EL (cell line): ENCODE measurements at regions not wholly inside any gene's neighbourhood (a gene's known extent, or its start where the extent isn't known, plus 50 kb on each side); places are given as distances from the start of the nearest gene placed in this dataset.
"Not testable (repeated sequence)": the region's sequence is repeated elsewhere in the genome, so short reads cannot be mapped to it uniquely, and the experiment has no call there.

Experiments used
- DNase-seq: peaks from one replicate; pipeline ENCODE4 v3.0.0-alpha.2; 2016

- no peak for DNase-seq
Observed at GRCh38 chr10:70991140-70992124, 103.1 kb upstream of the PCBD1 start.

- no peak for DNase-seq
Observed at GRCh38 chr10:70992436-70992835, 104.1 kb upstream of the PCBD1 start.

GRCh38 chr10:70993051-70993450, 104.7 kb upstream of the PCBD1 start:
- DNase-seq, result no peak

GRCh38 chr10:70996549-70996948, 108.2 kb upstream of the PCBD1 start:
- DNase-seq, result no peak

- no peak for DNase-seq
Observed at GRCh38 chr10:70997236-70997635, 108.9 kb upstream of the PCBD1 start.

GRCh38 chr10:70998086-70998485, 109.7 kb upstream of the PCBD1 start:
- no peak for DNase-seq

- no peak for DNase-seq
Observed at GRCh38 chr10:71001470-71001869, 113.1 kb upstream of the PCBD1 start.

GRCh38 chr10:71004176-71005075, 116.1 kb upstream of the PCBD1 start:
- no peak for DNase-seq

GRCh38 chr10:71005337-71006305, 117.3 kb upstream of the PCBD1 start:
- DNase-seq, result no peak

GRCh38 chr10:71006506-71006905, 118.1 kb upstream of the PCBD1 start:
- DNase-seq, result no peak

- no peak for DNase-seq
Observed at GRCh38 chr10:71007516-71007915, 119.2 kb upstream of the PCBD1 start.

- no peak for DNase-seq
Observed at GRCh38 chr10:71008150-71008549, 119.8 kb upstream of the PCBD1 start.

GRCh38 chr10:71009126-71009525, 120.8 kb upstream of the PCBD1 start:
- no peak for DNase-seq

- DNase-seq, result no peak
Observed at GRCh38 chr10:71010730-71011129, 122.4 kb upstream of the PCBD1 start.

GRCh38 chr10:71011141-71011540, 122.8 kb upstream of the PCBD1 start:
- no peak for DNase-seq

GRCh38 chr10:71014021-71014805, 125.8 kb upstream of the PCBD1 start:
- DNase-seq, result no peak

GRCh38 chr10:71015674-71016073, 127.3 kb upstream of the PCBD1 start:
- DNase-seq, result no peak

GRCh38 chr10:71020061-71020460, 131.7 kb upstream of the PCBD1 start:
- DNase-seq, result not testable (repeated sequence)

- DNase-seq, result no peak
Observed at GRCh38 chr10:71021402-71021801, 133.0 kb upstream of the PCBD1 start.

- no peak for DNase-seq
Observed at GRCh38 chr10:71023704-71024283, 135.4 kb upstream of the PCBD1 start.

- no peak for DNase-seq
Observed at GRCh38 chr10:71024490-71024889, 136.1 kb upstream of the PCBD1 start.
